OCI-LY1 (cell line): ENCODE measurements at regions not wholly inside any gene's neighbourhood (a gene's known extent, or its start where the extent isn't known, plus 50 kb on each side); places are given as distances from the start of the nearest gene placed in this dataset.

Experiments used
- CTCF ChIP-seq: fragments of 200-600 bp; sonication (generic), shearing (Covaris generic); IDR thresholded peaks from 2 replicates; pipeline ENCODE4 v1.5.1; 2017; ENCODE audit warnings: mild to moderate bottlenecking, antibody characterized with exemption, low read length, moderate library complexity, mixed read lengths
- EZH2 ChIP-seq: fragments of 200-600 bp; sonication (generic), shearing (Covaris generic); IDR thresholded peaks from 2 replicates; pipeline ENCODE4 v1.8.0; 2017; ENCODE audit warnings: borderline replicate concordance, mixed run types, mild to moderate bottlenecking, antibody characterized with exemption, low read length, moderate library complexity, mixed read lengths

DNA sequence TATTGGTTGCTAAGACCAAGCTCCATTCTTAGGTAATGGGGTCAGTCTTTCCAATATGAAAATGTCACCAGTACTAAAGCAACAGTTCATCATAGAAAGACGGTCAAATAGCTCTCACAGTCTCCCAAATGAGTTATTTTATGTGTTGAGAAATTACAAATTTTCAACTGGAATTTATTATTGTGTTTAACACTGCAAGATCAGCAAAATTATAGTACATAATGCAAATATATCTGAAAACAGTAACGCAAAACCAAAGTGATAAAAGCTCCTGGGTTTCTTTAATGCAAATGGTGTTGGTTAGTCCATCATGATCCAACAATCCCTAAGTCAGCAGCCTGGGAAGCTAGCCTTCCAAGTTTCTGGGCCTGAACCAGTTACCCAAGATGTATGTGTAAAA is 61.5 kb upstream of the EGFL6 start:
- no peak for TF ChIP-seq CTCF
- no peak for TF ChIP-seq EZH2
